G401 (cell line): ENCODE measurements at regions not wholly inside any gene's neighbourhood (a gene's known extent, or its start where the extent isn't known, plus 50 kb on each side); places are given as distances from the start of the nearest gene placed in this dataset.

Experiments used
- DNase-seq: peaks from one replicate; pipeline ENCODE4 v3.0.0-alpha.2; 2015; ENCODE audit warnings: low spot score
- in situ Hi-C: cut with HindIII; loops from 2 replicates; pipeline ENCODE4 v1.10.0; 2016; ENCODE audit warnings: low sequenced_read_pairs, mixed read lengths

DNA sequence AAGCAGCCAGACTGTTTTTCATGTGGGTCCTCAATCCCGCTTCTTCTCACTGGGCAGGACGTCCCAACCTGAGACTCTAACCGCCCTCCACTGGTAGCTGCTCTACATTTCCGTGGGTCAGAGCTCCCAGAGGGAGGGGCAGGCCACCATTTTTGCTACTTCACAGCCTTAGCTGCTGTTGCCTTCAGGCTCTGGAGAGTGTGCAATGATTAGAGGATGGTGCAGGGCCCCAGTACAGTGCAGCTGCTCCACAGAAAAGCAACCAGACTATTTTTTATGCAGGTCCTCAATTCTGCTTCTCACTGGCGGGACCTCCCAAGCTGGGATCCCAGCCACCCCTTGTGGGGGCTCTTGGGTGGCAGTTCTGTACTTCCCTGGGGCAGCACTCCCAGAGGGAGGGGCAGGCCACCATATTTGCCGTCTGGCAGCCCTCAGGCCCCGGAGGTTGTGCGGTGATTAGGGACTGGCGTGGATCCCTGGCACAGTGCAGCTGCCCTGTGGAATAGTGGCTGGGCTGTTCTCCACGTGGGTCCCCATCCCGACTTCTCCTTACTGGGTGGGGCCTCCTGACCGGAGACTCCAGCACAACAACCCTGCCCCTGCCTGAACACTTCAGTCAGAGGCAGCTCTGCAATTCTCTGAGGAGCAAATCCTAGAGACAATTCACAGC, 647.6 kb upstream of the PKN2 start:
- no peak for DNase-seq
- in situ Hi-C loops: no loop called here

DNA sequence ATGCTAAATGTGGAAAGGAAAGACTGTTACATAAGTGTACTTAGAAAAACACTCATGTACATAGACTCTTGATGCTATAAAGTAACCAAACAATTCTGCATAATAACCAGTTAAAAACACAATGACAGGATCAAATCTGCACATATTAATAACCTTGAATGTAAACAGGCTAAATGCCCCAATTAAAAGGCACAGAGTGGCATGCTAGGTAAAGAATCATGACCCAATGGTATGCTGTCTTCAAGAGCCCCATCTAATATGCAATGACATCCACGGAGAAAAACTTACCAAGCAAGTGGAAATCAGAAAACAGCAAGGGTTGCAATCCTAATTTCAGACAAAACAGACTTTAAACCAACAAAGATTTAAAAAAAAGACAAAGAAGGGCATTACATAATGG, 644.8 kb upstream of the PKN2 start:
- in situ Hi-C loops: no loop called here
- no peak for DNase-seq

DNA sequence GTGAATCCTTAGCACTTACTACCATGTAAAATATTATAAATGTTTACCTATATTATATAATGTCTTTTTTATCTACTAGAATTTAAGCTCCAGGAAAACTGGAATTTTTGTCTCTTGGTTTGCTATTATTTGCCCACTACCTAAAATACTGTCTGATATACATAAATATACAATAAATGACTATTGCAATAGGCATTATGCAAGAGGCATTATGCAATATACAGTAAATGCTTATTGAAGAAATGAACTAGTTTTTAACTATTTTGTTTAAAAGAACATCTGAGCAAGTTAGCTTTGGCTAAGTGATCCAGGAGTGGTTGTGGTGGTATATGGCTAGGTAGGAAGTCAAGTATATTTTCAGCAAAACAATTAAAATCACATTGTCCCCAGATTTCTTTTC, 640.2 kb upstream of the PKN2 start:
- in situ Hi-C loops: no loop called here
- DNase-seq: no peak

DNA sequence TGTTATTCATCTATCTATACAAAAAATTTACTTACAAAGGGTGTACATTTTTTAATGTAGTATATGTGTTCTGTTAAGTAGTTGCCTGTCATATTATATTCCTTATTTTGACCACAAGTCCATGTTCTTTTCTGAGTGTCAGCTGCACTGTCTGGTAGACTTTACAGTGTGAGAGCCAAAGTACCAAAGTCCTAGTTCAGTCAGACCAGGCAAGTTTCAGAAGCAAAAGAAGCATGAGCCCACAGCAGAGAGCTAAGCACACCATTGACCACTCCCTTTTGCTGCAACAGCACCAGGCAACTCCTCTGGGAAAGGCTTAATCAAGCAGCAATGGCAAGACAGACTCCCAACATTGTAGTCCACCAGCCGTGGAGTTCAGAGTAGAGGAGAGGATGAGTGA, 631.9 kb upstream of the PKN2 start:
- in situ Hi-C loops: no loop called here
- no peak for DNase-seq

DNA sequence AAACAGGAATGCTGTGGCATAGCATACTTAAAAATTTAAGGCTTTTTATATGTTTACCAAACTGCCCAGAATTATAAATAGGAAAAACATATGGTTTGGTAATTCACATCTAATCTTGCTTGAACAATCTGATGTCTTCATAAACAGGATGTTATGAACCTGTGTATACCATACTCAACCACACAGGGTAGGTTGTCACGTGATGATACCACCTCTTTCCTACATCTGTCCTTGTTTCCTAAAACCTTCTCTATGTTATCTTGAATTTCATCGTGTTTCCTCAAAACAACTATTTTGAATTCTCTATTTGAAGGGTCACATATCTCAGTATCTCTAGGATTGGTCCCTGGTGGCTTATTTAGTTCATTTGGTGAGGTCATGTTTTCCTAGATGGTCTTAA, 631.0 kb upstream of the PKN2 start:
- no peak for DNase-seq
- in situ Hi-C loops: no loop called here

DNA sequence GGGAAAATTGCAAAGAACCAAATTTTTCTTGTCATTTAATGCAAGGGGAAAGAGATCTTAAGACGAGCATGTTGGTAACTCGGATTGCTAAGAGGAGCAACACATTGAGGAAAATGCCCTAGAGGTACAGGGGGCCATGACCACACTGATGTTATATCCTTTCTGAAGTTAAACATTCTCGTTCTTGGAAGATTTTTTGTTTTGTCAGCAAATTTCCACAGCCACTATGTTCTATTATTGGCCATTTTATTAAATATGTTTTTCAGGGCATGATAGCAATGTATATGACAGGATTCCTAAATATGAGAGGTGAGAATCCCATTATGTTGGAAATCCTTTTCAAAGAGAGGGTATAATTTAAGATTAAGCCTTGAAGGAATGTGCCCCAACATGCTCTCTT, 627.2 kb upstream of the PKN2 start:
- DNase-seq: no peak

DNA sequence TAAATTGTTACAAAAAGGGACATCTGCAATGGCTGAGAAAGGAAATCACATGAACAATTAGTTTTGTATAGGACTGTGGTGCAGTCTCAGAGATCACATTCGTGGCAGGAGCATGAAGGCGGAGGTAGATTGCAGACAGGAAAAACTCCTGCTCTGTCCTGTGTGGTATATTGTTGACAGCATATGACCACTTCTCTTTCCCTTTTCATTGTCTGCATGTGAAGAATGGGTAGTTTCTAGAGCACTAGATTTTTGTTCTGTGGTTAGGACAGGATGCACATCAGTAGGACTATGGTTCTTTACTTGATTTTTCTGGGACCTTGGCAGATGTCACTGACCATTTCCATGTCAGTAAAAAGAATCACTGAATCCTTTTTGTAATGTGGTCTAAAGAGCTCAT, 625.9 kb upstream of the PKN2 start:
- no peak for DNase-seq
- in situ Hi-C loops: no loop called here

More for the DNA sequence above, 627.2 kb upstream of the PKN2 start:
- in situ Hi-C loops: no loop called here

DNA sequence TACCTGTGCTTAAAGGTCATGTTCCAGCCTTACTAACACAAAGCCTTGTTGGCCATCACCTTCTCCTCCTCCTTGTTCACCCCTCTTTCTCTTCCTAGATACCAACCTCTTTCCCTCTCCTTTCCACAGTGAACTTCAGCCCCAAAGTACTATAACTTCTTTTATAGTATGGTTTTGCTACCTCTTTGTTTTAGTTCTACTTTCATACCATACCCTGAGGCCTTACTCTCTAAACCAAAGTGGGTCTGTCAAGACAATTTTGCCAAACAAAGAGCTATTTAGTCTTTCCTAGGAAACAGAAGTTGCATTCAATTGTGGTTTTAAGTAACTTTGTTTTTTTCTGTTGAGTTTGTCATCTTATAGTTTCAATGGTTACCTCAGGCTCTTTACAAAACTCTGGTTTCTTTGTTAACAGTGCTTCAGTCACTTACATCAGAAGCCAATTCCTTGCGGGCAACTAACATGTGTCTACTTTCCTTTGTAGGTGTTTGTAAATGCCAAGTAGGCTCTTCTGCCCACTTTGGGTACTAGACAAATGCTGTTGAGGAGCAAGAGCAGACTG, 623.9 kb upstream of the PKN2 start:
- in situ Hi-C loops: no loop called here

DNA sequence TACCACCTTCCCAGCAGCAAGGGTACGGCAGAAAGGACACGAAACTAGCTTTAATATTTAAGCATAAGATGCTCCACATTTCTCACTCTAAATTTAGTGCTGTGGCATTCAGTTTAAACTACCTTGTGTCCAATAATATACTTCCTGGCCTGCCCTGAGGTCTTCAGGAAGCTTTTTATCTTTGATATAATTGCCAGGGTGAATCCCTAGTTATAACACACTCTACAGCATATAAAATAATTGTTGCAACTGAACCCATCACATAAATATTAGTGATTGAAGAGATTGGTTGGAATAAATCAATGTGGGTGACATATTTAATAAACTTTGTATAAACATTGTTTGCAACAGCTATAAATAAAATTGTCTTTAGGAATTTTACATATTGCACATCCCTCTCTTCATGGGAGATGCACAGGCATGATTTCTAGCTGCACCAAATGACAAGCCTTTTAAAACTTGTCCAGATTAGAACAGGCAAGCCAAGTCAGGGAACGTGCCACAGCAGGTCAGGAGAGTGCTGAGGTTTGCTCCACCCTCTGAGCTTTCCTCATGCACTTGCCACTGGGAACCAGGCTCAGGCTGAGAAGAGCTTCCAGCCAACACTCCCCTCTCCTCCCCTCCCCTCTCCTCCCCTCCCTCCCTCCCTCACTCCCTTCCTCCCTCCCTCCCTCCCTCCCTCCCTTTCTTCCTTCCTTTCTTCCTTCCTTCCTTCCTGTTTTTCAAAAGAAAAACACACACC, 623.2 kb upstream of the PKN2 start:
- peak; percentile 2 for DNase-seq
- in situ Hi-C loops: no loop called here

More for the DNA sequence above, 623.9 kb upstream of the PKN2 start:
- no peak for DNase-seq

DNA sequence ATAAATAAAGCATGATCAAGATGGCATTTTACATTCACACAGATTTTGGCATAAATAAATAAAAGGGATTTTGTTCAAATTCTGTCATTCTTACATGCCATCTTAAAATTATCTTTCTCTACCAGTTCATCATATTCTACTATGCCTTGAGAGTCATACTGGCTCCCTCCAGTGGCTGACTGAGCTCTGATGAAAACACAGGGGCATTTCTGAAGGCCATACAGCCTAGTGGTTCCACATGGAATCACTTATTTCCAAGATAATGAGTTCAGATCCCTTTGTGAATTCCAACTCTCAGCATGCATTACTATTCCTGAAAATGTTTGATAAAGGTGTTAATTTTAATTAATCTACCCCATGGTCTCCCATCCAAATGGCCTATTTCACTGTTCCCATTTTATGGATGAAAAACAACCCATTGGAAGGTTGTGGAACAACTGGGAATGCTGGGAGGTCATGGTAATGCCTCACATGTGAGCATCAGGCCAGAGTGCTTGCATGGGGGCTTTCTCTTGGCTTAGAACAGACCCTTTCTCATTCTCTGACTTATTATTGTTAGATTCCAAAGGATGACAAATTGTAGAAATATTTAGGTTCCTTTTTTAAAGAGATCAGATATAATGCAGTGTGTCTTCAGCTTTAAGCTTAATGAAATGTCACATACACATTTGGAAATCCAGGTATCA, 622.4 kb upstream of the PKN2 start:
- in situ Hi-C loops: no loop called here
- DNase-seq: peak; percentile 25

DNA sequence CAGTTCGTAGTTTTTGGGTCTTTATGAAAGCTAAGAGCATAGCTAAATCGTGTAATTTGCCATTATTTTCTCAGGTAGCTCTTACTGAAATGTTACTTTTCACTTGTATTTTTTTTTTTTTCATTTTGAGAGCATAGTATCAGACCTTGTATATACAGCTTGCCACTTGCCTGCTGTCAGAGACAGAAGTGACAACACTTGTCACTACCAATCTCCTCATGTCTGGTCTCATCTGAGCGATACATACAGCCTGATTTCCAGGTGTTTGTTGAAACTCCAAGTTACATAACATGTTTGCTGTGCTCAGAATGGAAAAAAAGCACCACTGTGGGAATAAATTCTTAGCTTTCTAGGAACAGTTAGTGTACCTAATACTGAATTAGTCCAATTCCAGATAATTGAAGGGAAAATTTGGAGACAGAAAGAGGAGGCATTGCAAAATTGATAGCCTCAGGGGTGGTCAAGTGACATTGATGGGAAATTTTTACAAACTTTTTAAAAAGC, 621.4 kb upstream of the PKN2 start:
- in situ Hi-C loops: no loop called here
- no peak for DNase-seq

DNA sequence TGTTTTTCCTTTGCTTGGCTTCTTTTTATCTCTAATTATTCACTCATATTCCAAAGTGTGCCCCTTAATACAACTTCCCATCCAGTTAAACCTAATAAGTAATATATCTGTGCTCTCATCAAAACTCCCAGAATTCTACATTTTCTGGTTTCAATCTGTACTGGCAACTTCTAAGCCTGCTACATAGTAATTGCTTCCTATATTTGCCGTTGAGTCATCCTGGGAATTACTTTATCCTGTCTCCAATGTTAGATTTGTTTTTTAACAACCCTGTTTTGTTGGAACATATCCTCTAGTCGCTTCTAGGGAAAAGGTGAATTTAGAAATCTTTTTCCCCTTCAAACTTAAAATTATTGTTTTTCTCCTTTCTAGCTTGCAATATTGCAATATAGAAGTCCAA, 620.5 kb upstream of the PKN2 start:
- DNase-seq: no peak
- in situ Hi-C loops: no loop called here

DNA sequence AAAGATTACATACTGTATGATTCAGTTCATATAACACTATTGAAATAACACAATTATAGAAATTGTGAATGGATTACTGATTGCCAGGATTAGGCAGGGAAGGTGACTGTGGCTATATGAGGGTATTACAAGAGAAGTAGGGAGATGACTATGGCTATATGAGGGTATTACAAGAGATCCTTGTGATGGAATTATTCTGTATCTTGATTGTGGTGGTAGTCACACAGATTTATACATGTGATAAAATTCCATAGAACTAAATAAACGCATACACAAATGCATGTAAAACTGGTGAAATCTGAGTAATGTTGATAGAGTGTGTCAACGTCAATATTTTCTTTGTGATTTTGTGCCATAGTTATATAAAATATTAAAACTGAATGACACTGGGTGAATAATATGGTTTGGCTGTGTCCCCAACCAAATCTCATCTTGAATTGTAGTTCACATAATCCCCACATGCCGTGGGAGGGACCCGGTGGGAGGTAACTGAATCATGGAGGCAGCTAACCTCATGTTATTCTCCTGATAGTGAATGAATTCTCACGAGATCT, 615.6 kb upstream of the PKN2 start:
- in situ Hi-C loops: no loop called here
- no peak for DNase-seq

DNA sequence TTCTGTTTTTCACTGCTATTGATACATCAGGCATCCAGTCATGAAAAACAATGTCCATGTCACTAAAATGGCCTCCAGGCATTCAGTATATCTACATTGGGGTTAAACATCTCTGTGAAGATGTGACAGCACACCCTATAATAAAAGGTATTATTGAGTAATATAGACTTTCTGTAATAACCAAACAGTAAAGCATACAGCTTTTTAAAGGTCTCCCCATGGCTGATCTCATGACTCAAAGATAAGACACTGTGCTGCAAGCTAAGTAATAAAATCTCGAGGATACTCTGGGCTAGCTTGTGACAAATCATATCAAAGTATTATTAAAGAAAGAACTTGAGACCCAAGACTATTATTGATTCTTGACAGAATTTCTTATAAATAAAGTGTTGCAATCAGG, 613.1 kb upstream of the PKN2 start:
- in situ Hi-C loops: no loop called here

DNA sequence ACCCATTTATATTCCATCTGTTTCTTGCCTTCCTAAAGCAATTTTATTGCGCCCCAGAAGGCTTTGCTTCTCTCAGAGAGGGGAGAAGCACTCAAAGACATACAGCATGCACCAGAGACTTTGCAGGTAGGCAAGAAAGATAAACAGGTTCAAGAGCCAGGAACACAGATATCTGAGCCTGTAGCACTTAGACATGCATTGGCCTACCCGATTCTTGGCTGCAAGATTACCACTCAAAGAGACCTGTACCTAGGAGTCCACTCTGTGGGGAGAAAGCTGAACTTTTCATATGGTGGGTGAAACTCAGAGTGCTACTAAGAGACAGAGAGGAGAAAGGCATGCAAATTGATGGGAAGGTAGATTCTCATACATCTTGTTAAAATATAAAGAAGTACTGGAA, 609.4 kb upstream of the PKN2 start:
- DNase-seq: no peak
- in situ Hi-C loops: no loop called here

More for the DNA sequence above, 613.1 kb upstream of the PKN2 start:
- no peak for DNase-seq

DNA sequence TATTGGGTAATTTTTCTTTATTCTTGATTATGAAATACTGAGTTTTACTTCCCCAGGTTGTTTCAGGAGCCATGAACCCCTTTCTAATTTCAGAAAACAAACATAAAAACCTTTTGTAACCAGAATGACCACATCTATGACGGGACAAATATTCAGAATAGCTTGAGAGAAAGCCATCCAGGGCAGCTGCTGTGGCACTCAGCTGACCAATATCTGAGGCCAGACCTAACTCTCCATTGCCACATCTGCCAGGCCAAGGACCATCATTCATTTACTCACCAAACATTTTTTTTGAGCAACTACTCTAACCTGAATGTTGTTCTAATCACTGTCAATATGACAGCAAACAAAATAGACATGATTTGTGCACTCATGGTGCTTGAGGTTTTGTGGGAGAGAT, 608.3 kb upstream of the PKN2 start:
- no peak for DNase-seq
- in situ Hi-C loops: no loop called here

DNA sequence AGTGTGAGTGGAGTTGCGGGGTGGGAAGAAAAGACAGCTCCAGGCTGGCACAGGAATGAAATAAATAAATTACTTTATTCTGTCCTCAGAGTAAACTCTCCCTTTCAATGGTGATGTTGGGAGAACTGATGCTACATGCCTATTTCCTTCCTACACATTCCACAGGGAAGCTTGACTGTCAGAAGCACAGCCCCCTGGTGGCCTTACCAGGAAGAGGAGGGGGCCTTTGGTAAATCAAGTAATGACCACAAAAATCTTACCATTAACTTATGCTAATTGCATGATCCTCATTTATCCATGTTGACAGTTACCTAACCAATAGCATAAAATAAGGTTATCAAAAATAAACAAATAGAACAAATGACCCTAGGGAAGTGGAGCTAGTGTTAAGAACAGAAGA, 605.0 kb upstream of the PKN2 start:
- in situ Hi-C loops: no loop called here

DNA sequence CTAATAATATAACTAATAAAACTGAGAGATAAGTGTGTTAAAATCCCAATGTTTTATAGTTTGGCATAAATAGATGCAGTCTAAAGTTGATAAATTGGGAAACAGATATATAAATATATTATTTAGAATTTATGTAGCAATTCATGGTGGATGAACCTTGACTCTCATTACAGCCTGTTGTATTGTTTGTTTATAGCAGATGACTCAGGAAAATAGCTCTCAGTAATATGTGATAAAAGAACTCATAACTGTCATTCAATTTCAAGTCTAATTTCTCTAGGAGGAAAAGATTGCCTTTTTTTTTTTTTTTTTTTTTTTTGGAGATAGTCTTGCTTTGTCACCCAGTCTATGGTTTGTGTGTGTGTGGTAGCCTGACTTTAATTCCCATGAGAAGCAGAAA, 603.2 kb upstream of the PKN2 start:
- DNase-seq: no peak
- in situ Hi-C loops: no loop called here

More for the DNA sequence above, 605.0 kb upstream of the PKN2 start:
- DNase-seq: no peak

DNA sequence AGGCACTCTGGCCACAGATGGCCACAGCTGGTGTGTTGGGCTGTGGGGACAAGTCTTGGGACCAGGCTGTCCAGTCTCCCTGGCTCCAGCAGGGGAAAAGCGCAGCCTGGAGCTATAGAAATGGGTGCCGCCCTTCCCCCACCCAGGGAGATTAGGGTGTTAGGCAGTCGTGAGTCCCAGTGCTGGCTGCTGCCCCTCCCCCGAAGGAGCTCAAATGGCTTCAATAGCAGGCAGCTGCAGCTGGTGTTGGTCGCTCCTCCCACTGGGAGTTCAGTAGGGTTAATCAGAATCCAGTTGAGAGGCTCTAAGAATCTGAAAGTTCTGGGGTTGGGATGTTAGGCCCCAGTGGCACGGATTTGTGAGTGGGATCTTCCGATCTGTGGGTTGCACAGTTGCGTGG, 595.6 kb upstream of the PKN2 start:
- in situ Hi-C loops: no loop called here
- no peak for DNase-seq

DNA sequence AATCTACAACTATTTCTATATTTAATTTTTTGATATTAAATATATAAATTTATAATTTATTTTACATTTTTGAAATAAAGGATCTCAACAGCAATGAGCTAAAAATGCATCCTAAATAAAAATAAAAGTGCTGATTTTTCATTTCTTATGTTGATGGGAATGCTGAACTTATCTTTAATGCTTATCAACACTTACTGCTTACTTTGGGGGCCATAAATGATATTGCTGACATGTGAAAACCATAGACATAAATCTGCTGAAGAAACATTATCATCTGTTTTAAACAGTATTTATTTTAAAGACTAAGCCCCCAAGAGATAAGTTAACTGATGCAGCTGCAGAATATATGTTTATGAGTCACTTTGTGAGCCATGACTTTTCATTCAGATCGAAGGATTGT, 594.1 kb upstream of the PKN2 start:
- in situ Hi-C loops: no loop called here
- no peak for DNase-seq
